ENCODE measurements at regions not wholly inside any gene's neighbourhood (a gene's known extent, or its start where the extent isn't known, plus 50 kb on each side); places are given as distances from the start of the nearest gene placed in this dataset.

- TF ChIP-seq CTCF (conservative IDR thresholded peaks at IDR 0.05 in 1 of 2, IDR thresholded peaks at IDR 0.05 in 1 of 2; ENCODE audit: low read depth in 1 of 2, low read length in 2 of 2) (no peak), EZH2 (IDR thresholded peaks at IDR 0.05; ENCODE audit: low read length, missing control alignments) (no peak)
These were observed 622.7 kb downstream of the PCDH18 start for GRCh38 chr4:136909626-136910025.

All from fibroblast of lung (primary cell).